ENCODE measurements at regions not wholly inside any gene's neighbourhood (a gene's known extent, or its start where the extent isn't known, plus 50 kb on each side); places are given as distances from the start of the nearest gene placed in this dataset.

DNA sequence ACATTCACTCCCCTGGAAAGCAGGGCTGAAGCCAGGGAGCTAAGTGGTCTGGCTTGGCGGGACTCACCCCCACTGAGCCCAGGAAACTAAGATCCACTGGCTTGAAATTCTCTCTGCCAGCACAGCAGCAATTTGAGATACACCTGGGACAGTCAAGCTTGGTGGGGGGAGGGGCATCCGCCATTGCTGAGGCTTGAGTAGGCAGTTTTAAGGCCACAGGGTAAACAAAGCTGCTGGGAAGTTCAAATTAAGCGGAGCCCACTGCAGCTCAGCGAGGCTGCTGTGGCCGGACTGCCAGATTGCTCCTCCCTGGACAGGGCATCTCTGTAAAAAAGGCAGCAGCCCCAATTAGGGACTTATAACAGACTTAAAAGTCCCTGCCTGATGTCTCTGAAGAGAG lies 108.2 kb upstream of the FAM13C start (continued):
- TF ChIP-seq ZNF407 (IDR thresholded peaks at IDR 0.05; ENCODE audit: low read depth) (no peak), HDAC6 (IDR thresholded peaks at IDR 0.05; ENCODE audit: low read depth, low read length) (no peak), ZNF507 (tag; conservative IDR thresholded peaks at IDR 0.05) (no peak)

DNA sequence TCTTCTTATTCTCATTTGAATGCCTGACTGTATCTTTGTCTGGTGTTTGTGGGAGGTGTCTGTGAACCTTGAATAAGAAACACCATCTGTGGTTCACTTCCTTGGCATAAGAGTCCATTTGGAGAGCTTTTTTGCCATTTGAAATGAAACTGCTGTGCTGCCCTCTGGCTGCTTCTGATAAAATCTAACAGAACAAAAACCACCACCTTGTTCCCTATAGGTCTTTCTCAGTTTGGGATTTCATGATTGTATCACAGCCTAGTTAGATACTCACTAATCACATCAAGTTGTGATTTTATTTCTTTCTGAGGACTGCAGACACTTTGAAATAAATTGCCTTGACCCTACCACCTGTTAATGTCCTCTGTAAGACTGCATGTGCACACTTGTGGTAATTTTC lies 102.7 kb upstream of the FAM13C start:
- Histone ChIP-seq H3K4me1 (replicated peaks in 1 of 2; ENCODE audit: control insufficient read depth in 2 of 2, insufficient read depth in 2 of 2, low read length in 2 of 2) (no peaks in the 10 kb centered on the region), H3K4me3 (no peak overlapping the region), H4K20me1 (replicated peaks; ENCODE audit: control insufficient read depth, insufficient read depth, low read length) (no peaks in the 10 kb centered on the region), H3K9ac (ENCODE audit: insufficient read depth in 1 of 2, low read depth in 2 of 2, low read length in 2 of 2) (no peak overlapping the region), H3K9me3 (replicated peaks; ENCODE audit: control insufficient read depth, insufficient read depth, low read depth, low read length) (peaks cover 2% of the 10 kb centered on the region), H3K27ac (ENCODE audit: extremely low read depth, low read depth, low read length) (no peak overlapping the region), H3K27me3 (ENCODE audit: control insufficient read depth in 2 of 2, insufficient read depth in 2 of 2, low read length in 2 of 2) (no peaks in the 10 kb centered on the region), H3K79me2 (ENCODE audit: control insufficient read depth, insufficient read depth, low read length) (no peaks in the 10 kb centered on the region), H3K36me3 (ENCODE audit: control insufficient read depth, insufficient read depth, low read length) (no peaks in the 10 kb centered on the region), H2AFZ (ENCODE audit: low read depth, low read length) (no peak overlapping the region), H3K4me2 (ENCODE audit: insufficient read depth, low read length) (no peak overlapping the region), H3K9me1 (ENCODE audit: control insufficient read depth, insufficient read depth, low read length) (no peaks in the 10 kb centered on the region)
- ChIA-PET CTCF (ENCODE audit: low intra/inter-chr PET ratio) (no interaction called here), POLR2A (no interaction called here)
- TF ChIP-seq PHF20 (IDR thresholded peaks at IDR 0.05; ENCODE audit: partially characterized antibody) (no peak), TAL1 (IDR thresholded peaks at IDR 0.05) (no peak), POLR2B (IDR thresholded peaks at IDR 0.05; ENCODE audit: low read depth, partially characterized antibody) (no peak), ETV6 (IDR thresholded peaks at IDR 0.05; ENCODE audit: borderline replicate concordance in 1 of 2, low read depth in 2 of 2, low read length in 1 of 2) (no peak), ETV6 (CRISPR knock-in tag; IDR thresholded peaks at IDR 0.05; ENCODE audit: borderline replicate concordance) (no peak), HDGF (IDR thresholded peaks at IDR 0.05) (no peak), ZNF707 (CRISPR knock-in tag; conservative IDR thresholded peaks at IDR 0.05) (no peak), FOS (IDR thresholded peaks at IDR 0.05; ENCODE audit: extremely low read depth, insufficient read length) (no peak), ZNF263 (CRISPR knock-in tag; IDR thresholded peaks at IDR 0.05; ENCODE audit: borderline replicate concordance) (no peak)
- TF ChIP-seq, protein P1, sequence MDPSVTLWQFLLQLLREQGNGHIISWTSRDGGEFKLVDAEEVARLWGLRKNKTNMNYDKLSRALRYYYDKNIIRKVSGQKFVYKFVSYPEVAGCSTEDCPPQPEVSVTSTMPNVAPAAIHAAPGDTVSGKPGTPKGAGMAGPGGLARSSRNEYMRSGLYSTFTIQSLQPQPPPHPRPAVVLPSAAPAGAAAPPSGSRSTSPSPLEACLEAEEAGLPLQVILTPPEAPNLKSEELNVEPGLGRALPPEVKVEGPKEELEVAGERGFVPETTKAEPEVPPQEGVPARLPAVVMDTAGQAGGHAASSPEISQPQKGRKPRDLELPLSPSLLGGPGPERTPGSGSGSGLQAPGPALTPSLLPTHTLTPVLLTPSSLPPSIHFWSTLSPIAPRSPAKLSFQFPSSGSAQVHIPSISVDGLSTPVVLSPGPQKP (CRISPR knock-in tag; IDR thresholded peaks at IDR 0.05) = no peak
- no TSS peak for BruUV-seq (replicated peaks)
- FAIRE-seq (no peak), ATAC-seq (no peak), DNase-seq (ENCODE audit: extremely low read depth in 1 of 4, low spot score in 3 of 4) (no peak)
- in situ Hi-C loops (cut with MboI) = no loop called here
- intact Hi-C loops (cut with micrococcal nuclease) = no loop called here
